H1 (cell line): ENCODE measurements at regions not wholly inside any gene's neighbourhood (a gene's known extent, or its start where the extent isn't known, plus 50 kb on each side); places are given as distances from the start of the nearest gene placed in this dataset.

Experiments used
- CTCF ChIA-PET: fragments of 300-600 bp; sonication (Branson Sonifier 250); formaldehyde crosslinking; loops from one replicate; lab custom pipeline; 2021; ENCODE audit not compliant: partially characterized antibody; lab: Charles Lee
- POLR2A ChIA-PET: fragments of 300-600 bp; sonication (Branson Sonifier 250); formaldehyde crosslinking; loops from one replicate; lab custom pipeline; 2021; ENCODE audit warnings: inconsistent platforms; ENCODE audit not compliant: partially characterized antibody; lab: Charles Lee
- DNase-seq, 2 experiments: peaks; one replicate each; pipeline versions ENCODE4 v3.0.0 to v3.0.0-alpha.2; 2010 to 2022; ENCODE audit warnings: low spot score in 2 of 2, low read depth in 1 of 2, mixed read lengths in 1 of 2
- FAIRE-seq: peaks from 2 replicates; lab custom pipeline; 2011; peaks lifted over from hg19 to GRCh38; lab: Jason Lieb, UNC
- H2AFZ ChIP-seq: 2 replicates; pipeline ENCODE4 v1.8.1; 2012; ENCODE audit warnings: low read length, inconsistent platforms
- H2AK5ac ChIP-seq: 2 replicates; pipeline ENCODE4 v1.6.1; 2013; ENCODE audit warnings: low read depth, low read length
- H2BK120ac ChIP-seq: replicated peaks from 2 replicates; pipeline ENCODE3; 2013; ENCODE audit warnings: low read depth, low read length, inconsistent platforms
- H2BK12ac ChIP-seq: 2 replicates; pipeline ENCODE4 v1.6.1; 2013; ENCODE audit warnings: low read depth, low read length
- H2BK15ac ChIP-seq: 2 replicates; pipeline ENCODE4 v1.6.1; 2013; ENCODE audit warnings: low read length
- H2BK20ac ChIP-seq: 2 replicates; pipeline ENCODE4 v1.6.1; 2013; ENCODE audit warnings: low read length
- H2BK5ac ChIP-seq: 2 replicates; pipeline ENCODE4 v1.6.1; 2013; ENCODE audit warnings: low read depth, low read length
- H3K14ac ChIP-seq: 2 replicates; pipeline ENCODE4 v1.6.1; 2013; ENCODE audit warnings: inconsistent platforms; ENCODE audit not compliant: insufficient read length
- H3K18ac ChIP-seq: 2 replicates; pipeline ENCODE4 v1.6.1; 2013; ENCODE audit warnings: low read length; ENCODE audit errors: extremely low read depth
- H3K23ac ChIP-seq: 2 replicates; pipeline ENCODE4 v1.6.1; 2013; ENCODE audit warnings: inconsistent platforms; ENCODE audit not compliant: insufficient read length
- H3K23me2 ChIP-seq: 2 replicates; pipeline ENCODE4 v1.6.1; 2013; ENCODE audit warnings: low read depth, low read length
- H3K27ac ChIP-seq: 2 replicates; pipeline ENCODE4 v1.6.1; 2011; ENCODE audit warnings: low read depth, low read length, inconsistent platforms
- H3K27me3 ChIP-seq, 4 experiments: replicated peaks in 1 of 4; 1 replicate in 1 of 4; 2 replicates in 3 of 4; pipeline versions ENCODE4 v1.6.1 to v1.8.1; 2011 to 2013; ENCODE audit warnings: low read length in 3 of 4, mild to moderate bottlenecking in 3 of 4, inconsistent platforms in 2 of 4, mixed read lengths in 2 of 4, moderate library complexity in 1 of 4; ENCODE audit not compliant: control insufficient read depth in 3 of 4, insufficient read depth in 3 of 4; ENCODE audit errors: extremely low read depth in 1 of 4
- H3K36me3 ChIP-seq, 4 experiments: 2 replicates each; pipeline versions ENCODE4 v1.6.1 to v1.8.1; 2011 to 2013; ENCODE audit warnings: mild to moderate bottlenecking in 4 of 4, low read length in 3 of 4, moderate library complexity in 2 of 4, control low read depth in 1 of 4, inconsistent platforms in 1 of 4; ENCODE audit not compliant: insufficient read depth in 4 of 4, control insufficient read depth in 2 of 4
- H3K4ac ChIP-seq: replicated peaks from 2 replicates; pipeline ENCODE3; 2013; ENCODE audit warnings: low read length, low read depth, mixed read lengths, inconsistent platforms; ENCODE audit not compliant: insufficient read length
- H3K4me1 ChIP-seq, 4 experiments: replicated peaks in 1 of 4; 1 replicate in 1 of 4; 2 replicates in 3 of 4; pipeline versions ENCODE4 v1.6.1 to v1.8.1; 2011 to 2013; ENCODE audit warnings: low read length in 3 of 4, inconsistent platforms in 2 of 4, mixed read lengths in 1 of 4; ENCODE audit not compliant: insufficient read depth in 4 of 4, control insufficient read depth in 3 of 4
- H3K4me2 ChIP-seq, 2 experiments: 2 replicates each; pipeline versions ENCODE4 v1.6.1 to v1.8.1; 2011 to 2013; ENCODE audit warnings: low read depth in 2 of 2, low read length in 2 of 2, control low read depth in 1 of 2, inconsistent platforms in 1 of 2, mild to moderate bottlenecking in 1 of 2; ENCODE audit not compliant: insufficient read depth in 1 of 2
- H3K4me3 ChIP-seq, 4 experiments: fragments of 200-600, 300-600 bp in 1 of 4; sonication (generic), shearing (Covaris generic), sonication (Bioruptor Twin) in 1 of 4; 2 replicates each; pipeline versions ENCODE4 v1.5.1 to v1.8.1; 2011 to 2016; ENCODE audit warnings: low read length in 4 of 4, low read depth in 3 of 4, control low read depth in 2 of 4, inconsistent platforms in 2 of 4, mild to moderate bottlenecking in 2 of 4, mixed read lengths in 1 of 4, moderate library complexity in 1 of 4; ENCODE audit not compliant: insufficient read depth in 2 of 4; ENCODE audit errors: extremely low read depth in 1 of 4
- H3K56ac ChIP-seq: replicated peaks from 2 replicates; pipeline ENCODE3; 2013; ENCODE audit warnings: low read depth, mild to moderate bottlenecking, mixed read lengths, low read length, inconsistent platforms; ENCODE audit not compliant: insufficient read length
- H3K79me1 ChIP-seq: 2 replicates; pipeline ENCODE4 v1.6.1; 2013; ENCODE audit warnings: low read depth, low read length, control low read depth
- H3K79me2 ChIP-seq, 2 experiments: 2 replicates each; pipeline versions ENCODE4 v1.6.1 to v1.8.1; 2012 to 2013; ENCODE audit warnings: low read length in 2 of 2, mild to moderate bottlenecking in 2 of 2, inconsistent platforms in 1 of 2; ENCODE audit not compliant: insufficient read depth in 2 of 2, control insufficient read depth in 1 of 2
- H3K9ac ChIP-seq, 4 experiments: replicated peaks in 1 of 4; 1 replicate in 1 of 4; 2 replicates in 3 of 4; pipeline versions ENCODE4 v1.6.1 to v1.8.1; 2011 to 2013; ENCODE audit warnings: low read depth in 3 of 4, low read length in 3 of 4, control low read depth in 2 of 4, mild to moderate bottlenecking in 2 of 4, moderate library complexity in 2 of 4, inconsistent platforms in 1 of 4; ENCODE audit errors: extremely low read depth in 1 of 4
- H3K9me3 ChIP-seq, 2 experiments: 2 replicates each; pipeline versions ENCODE4 v1.6.1 to v1.8.1; 2012 to 2013; ENCODE audit warnings: mild to moderate bottlenecking in 2 of 2, moderate library complexity in 2 of 2, control low read depth in 1 of 2, inconsistent platforms in 1 of 2, low read depth in 1 of 2, low read length in 1 of 2, mixed read lengths in 1 of 2; ENCODE audit not compliant: insufficient read depth in 2 of 2
- H4K20me1 ChIP-seq, 2 experiments: replicated peaks in 1 of 2; 2 replicates each; pipeline versions ENCODE3 to v1.8.1; 2011 to 2013; ENCODE audit warnings: inconsistent platforms in 2 of 2, low read length in 2 of 2, mild to moderate bottlenecking in 1 of 2; ENCODE audit not compliant: insufficient read depth in 2 of 2, control insufficient read depth in 1 of 2
- H4K5ac ChIP-seq: 2 replicates; pipeline ENCODE4 v1.6.1; 2013; ENCODE audit warnings: low read length, low read depth, mixed read lengths, inconsistent platforms; ENCODE audit not compliant: insufficient read length
- H4K8ac ChIP-seq: 2 replicates; pipeline ENCODE4 v1.8.0; 2013; ENCODE audit warnings: mild to moderate bottlenecking, moderate library complexity, low read length, inconsistent platforms; ENCODE audit not compliant: insufficient read depth; ENCODE audit errors: extremely low read depth
- H4K91ac ChIP-seq: replicated peaks from 2 replicates; pipeline ENCODE3; 2013; ENCODE audit warnings: low read length, mixed read lengths, inconsistent platforms; ENCODE audit not compliant: insufficient read length
- ATF2 ChIP-seq: IDR thresholded peaks from 2 replicates; pipeline ENCODE4 v1.6.1; 2012; ENCODE audit warnings: low read length, inconsistent platforms
- EGR1 ChIP-seq: IDR thresholded peaks from 2 replicates; pipeline ENCODE4 v1.6.1; 2011; ENCODE audit warnings: low read depth, low read length, borderline replicate concordance
- EZH2 ChIP-seq: fragments of 200-600 bp; sonication (generic); IDR thresholded peaks from 2 replicates; pipeline ENCODE4 v1.7.1; 2012; ENCODE audit warnings: low read depth, mild to moderate bottlenecking, moderate library complexity, low read length, inconsistent platforms; ENCODE audit not compliant: severe bottlenecking
- KDM4A ChIP-seq: IDR thresholded peaks from one replicate; pipeline ENCODE4 v1.7.1; 2012; ENCODE audit warnings: low read depth, mild to moderate bottlenecking, moderate library complexity, low read length, inconsistent platforms; ENCODE audit not compliant: severe bottlenecking
- NANOG ChIP-seq: IDR thresholded peaks from 2 replicates; pipeline ENCODE4 v1.6.1; 2011; ENCODE audit warnings: low read length, low read depth, mild to moderate bottlenecking, inconsistent platforms; ENCODE audit not compliant: insufficient read depth, poor library complexity, severe bottlenecking
- NRF1 ChIP-seq: IDR thresholded peaks from 2 replicates; pipeline ENCODE4 v1.6.1; 2011; ENCODE audit warnings: mild to moderate bottlenecking, low read depth, low read length, improper control_type of control experiment
- POLR2AphosphoS5 ChIP-seq: IDR thresholded peaks from 2 replicates; pipeline ENCODE4 v1.6.1; 2011; ENCODE audit warnings: low read depth, low read length
- RNF2 ChIP-seq: fragments of 200-900, 300-1000 bp; sonication (generic); IDR thresholded peaks from 2 replicates; pipeline ENCODE4 v1.7.1; 2016; ENCODE audit warnings: borderline replicate concordance, low read depth, mild to moderate bottlenecking, antibody characterized with exemption, low read length; ENCODE audit not compliant: poor library complexity, severe bottlenecking; ENCODE audit errors: missing control alignments
- SIRT6 ChIP-seq: IDR thresholded peaks from one replicate; pipeline ENCODE4 v1.7.1; 2012; ENCODE audit warnings: low read length, inconsistent platforms
- SP4 ChIP-seq: IDR thresholded peaks from 2 replicates; pipeline ENCODE4 v1.6.1; 2012; ENCODE audit warnings: low read length, inconsistent platforms
- TAF7 ChIP-seq: optimal IDR thresholded peaks from 2 replicates; pipeline ENCODE3; 2011; ENCODE audit warnings: low read depth, mild to moderate bottlenecking, inconsistent platforms, low read length, moderate library complexity, borderline replicate concordance
- TBP ChIP-seq: IDR thresholded peaks from 2 replicates; pipeline ENCODE4 v1.6.1; 2011; ENCODE audit warnings: low read depth, low read length, improper control_type of control experiment
- ZNF274 ChIP-seq: IDR thresholded peaks from 2 replicates; pipeline ENCODE4 v1.7.0; 2012; ENCODE audit warnings: low read length, borderline replicate concordance; ENCODE audit errors: extremely low read depth
- WGBS, 2 experiments: shearing (Covaris generic) in 1 of 2; methylation state at CpG; one replicate each; pipeline versions ENCODE4 v1.1.6 to v1.1.7; 2013 to 2015; ENCODE audit warnings: low lambda C conversion rate in 2 of 2, mixed read lengths in 2 of 2, inconsistent platforms in 1 of 2, low coverage in 1 of 2, missing lambda C conversion rate in 1 of 2; ENCODE audit not compliant: insufficient replicate concordance in 2 of 2, insufficient coverage in 1 of 2, insufficient read length in 1 of 2; ENCODE audit errors: extremely low coverage in 1 of 2, missing lambda C conversion rate in 1 of 2; 5-methylcytosine and 5-hydroxymethylcytosine counted together

GRCh38 chr19:29074579-29074978 lies 138.4 kb downstream of the UQCRFS1 start:
- Histone ChIP-seq H3K4me3 (no peak overlapping the region), H3K27me3 (no peaks in the 10 kb centered on the region), H2AFZ (no peak overlapping the region), H2BK120ac (no peak overlapping the region), H4K91ac (no peak overlapping the region), H3K9ac (no peak overlapping the region), H3K4me2 (no peak overlapping the region), H3K9me3 (0 out of 4 replicates have a peak, but pooled peaks cover 0 to 4% of the 10 kb centered on the region in 2 experiments), H2BK20ac (no peak overlapping the region), H3K79me1 (no peaks in the 10 kb centered on the region), H4K5ac (no peak overlapping the region), H3K27ac (no peak overlapping the region), H3K56ac (no peak overlapping the region), H2BK15ac (no peak overlapping the region)
- POLR2A ChIA-PET = no interaction called here
- FAIRE-seq = no peak
- TF ChIP-seq ZNF274 (no peak), EGR1 (no peak), TBP (no peak), RNF2 (no peak), ATF2 (no peak), TAF7 (no peak), SIRT6 (no peak), EZH2 (no peak), KDM4A (no peak), SP4 (no peak), POLR2AphosphoS5 (no peak), NRF1 (no peak), NANOG (no peak)
- TF ChIP-seq, all 59 proteins: peak for 0
- peaks cover 0 to 3% (median 1%) of the 10 kb centered on the region in 4 experiments; a peak in 2 of 7 replicates for H3K4me1 ChIP-seq
- CTCF ChIA-PET = interaction anchor here (0.7 to 3.1 kb wide), 6 partner anchors 10 to 187 kb away, joined by 3 to 12 read pairs (median 4); no protein-coding TSS in a partner anchor
- no peak overlapping the region for H3K23ac ChIP-seq
- H3K79me2 ChIP-seq = no peaks in the 10 kb centered on the region
- no peak overlapping the region for H3K14ac ChIP-seq
- no peaks in the 10 kb centered on the region; a peak in 1 of 8 replicates for H3K36me3 ChIP-seq
- H3K23me2 ChIP-seq = peaks cover 3% of the 10 kb centered on the region; the same call in 1 of the 2 replicates
- no peaks in the 10 kb centered on the region for H4K20me1 ChIP-seq
- WGBS, 2 experiments = 82% methylated on average over 5 of the region's 5 CpGs; no CpG with 5 or more reads in 1 of the 2 experiments
- no peak overlapping the region for H3K4ac ChIP-seq
- H2AK5ac ChIP-seq = no peak overlapping the region
- H2BK12ac ChIP-seq = no peak overlapping the region
- H4K8ac ChIP-seq = no peak overlapping the region
- H2BK5ac ChIP-seq = no peak overlapping the region
- no peak overlapping the region for H3K18ac ChIP-seq
- no peak for DNase-seq
